ENCODE measurements at regions not wholly inside any gene's neighbourhood (a gene's known extent, or its start where the extent isn't known, plus 50 kb on each side); places are given as distances from the start of the nearest gene placed in this dataset.
A peak's percentile ranks its signal among the peaks of the same experiment; 100 is the strongest.
"Not testable (repeated sequence)": the region's sequence is repeated elsewhere in the genome, so short reads cannot be mapped to it uniquely, and the experiment has no call there.

- no peaks in the 10 kb centered on the region for H3K36me3 Mint-ChIP-seq
- H3K27ac Mint-ChIP-seq: no peak overlapping the region
- ATAC-seq (ENCODE audit: low read depth in 2 of 2): no peak
- H3K27me3 Mint-ChIP-seq: peaks cover 15% of the 10 kb centered on the region
- Histone ChIP-seq H3K27ac (ENCODE audit: insufficient read depth, low read length, poor library complexity, severe bottlenecking) (no peak overlapping the region), H3K4me1 (ENCODE audit: control insufficient read depth, insufficient read depth, low read length, poor library complexity, severe bottlenecking) (no peaks in the 10 kb centered on the region), H3K36me3 (ENCODE audit: control insufficient read depth, insufficient read depth, low read length) (no peaks in the 10 kb centered on the region), H3K27me3 (ENCODE audit: control insufficient read depth, insufficient read depth, low read length) (peaks cover 7% of the 10 kb centered on the region), H3K4me3 (ENCODE audit: low read depth, low read length) (no peak overlapping the region), H3K9me3 (ENCODE audit: control insufficient read depth in 2 of 2, low read length in 2 of 2) (no peaks in the 10 kb centered on the region)
- H3K4me1 Mint-ChIP-seq: no peaks in the 10 kb centered on the region
- peaks cover 0 to 5% (median 0%) of the 10 kb centered on the region in 7 donors for H3K9me3 Mint-ChIP-seq
- no peak overlapping the region for H3K4me3 Mint-ChIP-seq
- DNase-seq: no peak
These were observed 306.4 kb downstream of the TBC1D4 start for GRCh38 chr13:75175575-75175974.

- not testable (repeated sequence) for H3K9me3 ChIP-seq (ENCODE audit: control insufficient read depth in 2 of 2, low read length in 2 of 2); H3K4me1 Mint-ChIP-seq; H3K36me3 ChIP-seq (ENCODE audit: control insufficient read depth, insufficient read depth, low read length); H3K4me3 ChIP-seq (ENCODE audit: low read depth, low read length); H3K27ac Mint-ChIP-seq; H3K27me3 ChIP-seq (ENCODE audit: control insufficient read depth, insufficient read depth, low read length); H3K36me3 Mint-ChIP-seq; H3K27ac ChIP-seq (ENCODE audit: insufficient read depth, low read length, poor library complexity, severe bottlenecking); ATAC-seq (ENCODE audit: low read depth in 2 of 2); H3K9me3 Mint-ChIP-seq; H3K4me1 ChIP-seq (ENCODE audit: control insufficient read depth, insufficient read depth, low read length, poor library complexity, severe bottlenecking); DNase-seq
- Mint-ChIP-seq H3K27me3 (peaks cover 16% of the 10 kb centered on the region), H3K4me3 (peak overlapping the region in 1 of 4 donors; percentile 26)
These were observed 306.9 kb downstream of the TBC1D4 start for GRCh38 chr13:75175097-75175496.

- ATAC-seq (ENCODE audit: low read depth in 2 of 2): no peak
- peaks cover 0 to 5% (median 0%) of the 10 kb centered on the region in 7 donors for H3K9me3 Mint-ChIP-seq
These were observed 307.5 kb downstream of the TBC1D4 start for GRCh38 chr13:75174481-75174880.

GRCh38 chr13:75173457-75174356 lies 308.3 kb downstream of the TBC1D4 start:
- H3K9me3 ChIP-seq (ENCODE audit: control insufficient read depth in 2 of 2, low read length in 2 of 2): no peaks in the 10 kb centered on the region
- peak overlapping the region in 1 of 3 donors; percentile 53 for H3K27ac Mint-ChIP-seq
- ATAC-seq (ENCODE audit: low read depth in 2 of 2) (peak in 1 of 2 donors; percentile 18), DNase-seq (no peak)
- no peak overlapping the region for H3K4me3 ChIP-seq (ENCODE audit: low read depth, low read length)
- H3K4me3 Mint-ChIP-seq: no peak overlapping the region
- no peaks in the 10 kb centered on the region for H3K4me1 Mint-ChIP-seq
- H3K36me3 ChIP-seq (ENCODE audit: control insufficient read depth, insufficient read depth, low read length): no peaks in the 10 kb centered on the region
- H3K27me3 ChIP-seq (ENCODE audit: control insufficient read depth, insufficient read depth, low read length): peaks cover 7% of the 10 kb centered on the region
- H3K36me3 Mint-ChIP-seq: no peaks in the 10 kb centered on the region
- no peaks in the 10 kb centered on the region for H3K4me1 ChIP-seq (ENCODE audit: control insufficient read depth, insufficient read depth, low read length, poor library complexity, severe bottlenecking)
- H3K9me3 Mint-ChIP-seq: peaks cover 0 to 5% (median 0%) of the 10 kb centered on the region in 7 donors
- peaks cover 22% of the 10 kb centered on the region for H3K27me3 Mint-ChIP-seq
- no peak overlapping the region for H3K27ac ChIP-seq (ENCODE audit: insufficient read depth, low read length, poor library complexity, severe bottlenecking)

More at GRCh38 chr13:75174481-75174880, 307.5 kb downstream of the TBC1D4 start:
- no peaks in the 10 kb centered on the region for H3K9me3 ChIP-seq (ENCODE audit: control insufficient read depth in 2 of 2, low read length in 2 of 2)
- H3K4me1 Mint-ChIP-seq: no peaks in the 10 kb centered on the region
- H3K27ac ChIP-seq (ENCODE audit: insufficient read depth, low read length, poor library complexity, severe bottlenecking): no peak overlapping the region
- H3K27me3 ChIP-seq (ENCODE audit: control insufficient read depth, insufficient read depth, low read length): peaks cover 7% of the 10 kb centered on the region
- peaks cover 22% of the 10 kb centered on the region for H3K27me3 Mint-ChIP-seq
- no peak overlapping the region for H3K4me3 Mint-ChIP-seq
- no peaks in the 10 kb centered on the region for H3K4me1 ChIP-seq (ENCODE audit: control insufficient read depth, insufficient read depth, low read length, poor library complexity, severe bottlenecking)
- no peak overlapping the region for H3K4me3 ChIP-seq (ENCODE audit: low read depth, low read length)
- no peaks in the 10 kb centered on the region for H3K36me3 ChIP-seq (ENCODE audit: control insufficient read depth, insufficient read depth, low read length)
- H3K27ac Mint-ChIP-seq: no peak overlapping the region
- no peak for DNase-seq
- no peaks in the 10 kb centered on the region for H3K36me3 Mint-ChIP-seq

GRCh38 chr13:75170311-75170710 lies 311.7 kb downstream of the TBC1D4 start:
- no peak overlapping the region for H3K4me3 Mint-ChIP-seq
- no peak overlapping the region for H3K27ac ChIP-seq (ENCODE audit: insufficient read depth, low read length, poor library complexity, severe bottlenecking)
- H3K9me3 Mint-ChIP-seq: peaks cover 0 to 2% (median 0%) of the 10 kb centered on the region in 7 donors
- peaks cover 5% of the 10 kb centered on the region for H3K27me3 ChIP-seq (ENCODE audit: control insufficient read depth, insufficient read depth, low read length)
- H3K27me3 Mint-ChIP-seq: peaks cover 17% of the 10 kb centered on the region
- H3K36me3 ChIP-seq (ENCODE audit: control insufficient read depth, insufficient read depth, low read length): no peaks in the 10 kb centered on the region
- no peaks in the 10 kb centered on the region for H3K4me1 Mint-ChIP-seq
- H3K4me3 ChIP-seq (ENCODE audit: low read depth, low read length): no peak overlapping the region
- ATAC-seq (ENCODE audit: low read depth in 2 of 2) (no peak), DNase-seq (no peak)
- no peaks in the 10 kb centered on the region for H3K9me3 ChIP-seq (ENCODE audit: control insufficient read depth in 2 of 2, low read length in 2 of 2)
- H3K27ac Mint-ChIP-seq: no peak overlapping the region
- no peaks in the 10 kb centered on the region for H3K4me1 ChIP-seq (ENCODE audit: control insufficient read depth, insufficient read depth, low read length, poor library complexity, severe bottlenecking)
- no peaks in the 10 kb centered on the region for H3K36me3 Mint-ChIP-seq

- H3K9me3 ChIP-seq (ENCODE audit: control insufficient read depth in 2 of 2, low read length in 2 of 2): no peaks in the 10 kb centered on the region
- no peak overlapping the region for H3K27ac ChIP-seq (ENCODE audit: insufficient read depth, low read length, poor library complexity, severe bottlenecking)
- H3K4me1 Mint-ChIP-seq: no peaks in the 10 kb centered on the region
- peaks cover 7% of the 10 kb centered on the region for H3K27me3 ChIP-seq (ENCODE audit: control insufficient read depth, insufficient read depth, low read length)
- peaks cover 0 to 3% (median 0%) of the 10 kb centered on the region in 7 donors for H3K9me3 Mint-ChIP-seq
- no peak overlapping the region for H3K27ac Mint-ChIP-seq
- H3K4me3 ChIP-seq (ENCODE audit: low read depth, low read length): no peak overlapping the region
- ATAC-seq (ENCODE audit: low read depth in 2 of 2) (no peak), DNase-seq (no peak)
- no peaks in the 10 kb centered on the region for H3K36me3 ChIP-seq (ENCODE audit: control insufficient read depth, insufficient read depth, low read length)
- H3K4me3 Mint-ChIP-seq: no peak overlapping the region
- H3K36me3 Mint-ChIP-seq: no peaks in the 10 kb centered on the region
- H3K4me1 ChIP-seq (ENCODE audit: control insufficient read depth, insufficient read depth, low read length, poor library complexity, severe bottlenecking): no peaks in the 10 kb centered on the region
- peaks cover 13% of the 10 kb centered on the region for H3K27me3 Mint-ChIP-seq
These were observed 316.3 kb downstream of the TBC1D4 start for GRCh38 chr13:75165543-75166230.

- H3K36me3 ChIP-seq (ENCODE audit: control insufficient read depth, insufficient read depth, low read length): no peaks in the 10 kb centered on the region
- H3K27me3 ChIP-seq (ENCODE audit: control insufficient read depth, insufficient read depth, low read length): peaks cover 7% of the 10 kb centered on the region
- no peak for DNase-seq
These were observed 320.2 kb downstream of the TBC1D4 start for GRCh38 chr13:75161804-75162203.

More at GRCh38 chr13:75161804-75162203, 320.2 kb downstream of the TBC1D4 start:
- no peaks in the 10 kb centered on the region for H3K9me3 ChIP-seq (ENCODE audit: control insufficient read depth in 2 of 2, low read length in 2 of 2)
- H3K36me3 Mint-ChIP-seq: no peaks in the 10 kb centered on the region
- no peak for ATAC-seq (ENCODE audit: low read depth in 2 of 2)
- H3K4me3 Mint-ChIP-seq: no peak overlapping the region
- peak overlapping the region in 1 of 3 donors; percentile 50 for H3K27ac Mint-ChIP-seq
- no peaks in the 10 kb centered on the region for H3K4me1 ChIP-seq (ENCODE audit: control insufficient read depth, insufficient read depth, low read length, poor library complexity, severe bottlenecking)
- peaks cover 5% of the 10 kb centered on the region for H3K27me3 Mint-ChIP-seq
- no peak overlapping the region for H3K27ac ChIP-seq (ENCODE audit: insufficient read depth, low read length, poor library complexity, severe bottlenecking)
- H3K4me3 ChIP-seq (ENCODE audit: low read depth, low read length): no peak overlapping the region
- H3K9me3 Mint-ChIP-seq: peaks cover 0 to 2% (median 0%) of the 10 kb centered on the region in 7 donors
- no peaks in the 10 kb centered on the region for H3K4me1 Mint-ChIP-seq
